ENCODE measurements at regions not wholly inside any gene's neighbourhood (a gene's known extent, or its start where the extent isn't known, plus 50 kb on each side); places are given as distances from the start of the nearest gene placed in this dataset.
"Not testable (repeated sequence)": the region's sequence is repeated elsewhere in the genome, so short reads cannot be mapped to it uniquely, and the experiment has no call there.

- DNase-seq = no peak
Observed at GRCh38 chr2:193480187-193480586, 1285.5 kb upstream of the TMEFF2 start.

GRCh38 chr2:193476171-193476800, 1281.6 kb upstream of the TMEFF2 start:
- no peak for DNase-seq

- no peak for DNase-seq
Observed at GRCh38 chr2:193475038-193475437, 1280.3 kb upstream of the TMEFF2 start.

GRCh38 chr2:193469251-193469650, 1274.5 kb upstream of the TMEFF2 start:
- DNase-seq = no peak

GRCh38 chr2:193467276-193467987, 1272.7 kb upstream of the TMEFF2 start:
- no peak for DNase-seq

GRCh38 chr2:193463011-193463410, 1268.3 kb upstream of the TMEFF2 start:
- DNase-seq = no peak

- no peak for DNase-seq
Observed at GRCh38 chr2:193462411-193462810, 1267.7 kb upstream of the TMEFF2 start.

GRCh38 chr2:193461431-193461934, 1266.8 kb upstream of the TMEFF2 start:
- DNase-seq = no peak

GRCh38 chr2:193446967-193447366, 1252.2 kb upstream of the TMEFF2 start:
- DNase-seq = no peak

GRCh38 chr2:193442293-193442692, 1247.6 kb upstream of the TMEFF2 start:
- DNase-seq = no peak

- no peak for DNase-seq
Observed at GRCh38 chr2:193428336-193428818, 1233.6 kb upstream of the TMEFF2 start.

GRCh38 chr2:193412368-193412767, 1217.6 kb upstream of the TMEFF2 start:
- DNase-seq = not testable (repeated sequence)

- no peak for DNase-seq
Observed at GRCh38 chr2:193409951-193410350, 1215.2 kb upstream of the TMEFF2 start.

GRCh38 chr2:193382583-193382982, 1187.8 kb upstream of the TMEFF2 start:
- DNase-seq = no peak

GRCh38 chr2:193377789-193378188, 1183.1 kb upstream of the TMEFF2 start:
- DNase-seq = no peak

- no peak for DNase-seq
Observed at GRCh38 chr2:193373120-193373519, 1178.4 kb upstream of the TMEFF2 start.

GRCh38 chr2:193371200-193371599, 1176.5 kb upstream of the TMEFF2 start:
- no peak for DNase-seq

- no peak for DNase-seq
Observed at GRCh38 chr2:193368615-193369014, 1173.9 kb upstream of the TMEFF2 start.

GRCh38 chr2:193357508-193357907, 1162.8 kb upstream of the TMEFF2 start:
- DNase-seq = no peak

- DNase-seq = not testable (repeated sequence)
Observed at GRCh38 chr2:193352665-193353242, 1158.0 kb upstream of the TMEFF2 start.

GRCh38 chr2:193350509-193350908, 1155.8 kb upstream of the TMEFF2 start:
- DNase-seq = no peak

- no peak for DNase-seq
Observed at GRCh38 chr2:193349642-193350041, 1154.9 kb upstream of the TMEFF2 start.

- no peak for DNase-seq
Observed at GRCh38 chr2:193348055-193348454, 1153.3 kb upstream of the TMEFF2 start.

GRCh38 chr2:193336781-193337180, 1142.0 kb upstream of the TMEFF2 start:
- no peak for DNase-seq

Measured in activated CD8-positive, alpha-beta memory T cell treated with anti-CD3 and anti-CD28 coated beads for 24 hours (primary cell).